Retina (tissue), 1 donor: ENCODE measurements at regions not wholly inside any gene's neighbourhood (a gene's known extent, or its start where the extent isn't known, plus 50 kb on each side); places are given as distances from the start of the nearest gene placed in this dataset.
A peak's percentile ranks its signal among the peaks of the same experiment; 100 is the strongest.

Source experiments
- DNase-seq: peaks from one replicate; pipeline ENCODE4 v3.0.0-alpha.2; 2016

GRCh38 chr1:9179463-9180110 lies 50.7 kb upstream of the GPR157 start:
- no peak for DNase-seq

- DNase-seq, result no peak
Measured at GRCh38 chr1:9180111-9180819, 51.4 kb upstream of the GPR157 start.

GRCh38 chr1:9181176-9181906 lies 52.4 kb upstream of the GPR157 start:
- peak; percentile 74 for DNase-seq

GRCh38 chr1:9181990-9182783 lies 52.4 kb upstream of the H6PD start:
- DNase-seq, result peak; percentile 47

DNA sequence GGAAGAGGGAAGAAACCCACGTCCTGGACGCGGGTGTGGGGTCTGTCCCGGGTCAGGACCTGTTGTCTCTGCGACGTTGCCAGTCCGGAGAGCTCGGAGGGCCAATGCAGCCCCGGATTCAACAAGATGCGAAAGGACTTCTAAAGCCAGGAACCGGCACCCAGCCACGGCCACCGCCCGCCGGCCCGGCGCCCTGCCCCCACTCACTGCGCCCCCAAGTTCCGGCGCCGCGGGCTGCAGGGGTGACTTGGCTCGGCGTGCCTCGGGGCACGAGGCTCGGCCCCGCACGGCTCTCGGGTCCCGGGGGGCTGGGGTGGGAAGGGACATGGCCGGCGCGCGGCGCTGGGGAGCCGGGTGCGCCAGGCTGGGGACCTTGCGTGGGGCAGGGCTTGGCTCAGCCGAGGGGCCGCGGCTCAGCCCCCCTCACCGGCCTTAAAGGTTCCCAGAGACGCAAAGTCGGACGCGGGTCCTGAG lies 51.8 kb upstream of the H6PD start:
- peak; percentile 28 for DNase-seq

GRCh38 chr1:9183441-9183840 lies 51.1 kb upstream of the H6PD start:
- DNase-seq, result no peak

DNA sequence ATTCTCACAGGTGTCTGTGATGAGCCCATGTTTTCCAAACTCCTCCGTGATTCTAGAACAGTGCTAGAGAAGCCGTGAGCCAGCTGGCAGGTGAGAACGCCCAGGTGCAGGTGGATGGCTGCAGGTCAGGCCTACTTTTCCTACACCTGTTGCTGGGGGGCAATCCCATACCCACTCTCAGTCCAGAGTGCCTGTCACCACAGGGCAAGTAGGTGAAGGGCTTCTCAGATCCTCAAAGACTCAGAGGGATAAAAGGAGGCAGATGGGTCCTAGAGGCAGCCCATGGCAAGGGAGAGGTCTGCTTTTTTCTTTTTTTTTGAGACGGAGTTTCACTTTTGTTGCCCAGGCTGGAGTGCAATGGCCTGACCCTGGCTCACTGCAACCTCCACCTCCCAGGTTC lies 50.7 kb upstream of the H6PD start:
- DNase-seq, result no peak

DNA sequence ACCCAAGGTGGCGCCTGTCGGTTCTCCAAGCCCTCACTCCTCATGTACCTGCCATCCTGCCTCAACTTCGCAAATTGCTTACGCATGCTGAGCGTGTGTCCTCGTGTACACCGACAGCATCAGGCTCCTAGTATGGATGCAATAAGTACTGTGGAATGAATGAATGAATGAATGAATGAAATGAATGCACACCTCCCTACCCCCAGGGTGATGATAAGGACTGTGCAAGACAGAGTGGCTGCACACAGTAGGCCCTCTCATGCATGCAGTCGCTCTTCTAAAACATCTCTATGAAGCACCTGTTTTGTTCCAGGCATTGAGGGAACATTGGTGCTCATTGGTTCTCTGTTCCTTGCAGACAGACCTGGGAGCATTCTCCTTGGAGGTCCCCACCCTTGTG lies 49.8 kb upstream of the H6PD start:
- DNase-seq, result no peak
